Left ventricle myocardium inferior (tissue), 1 donor: ENCODE measurements at regions not wholly inside any gene's neighbourhood (a gene's known extent, or its start where the extent isn't known, plus 50 kb on each side); places are given as distances from the start of the nearest gene placed in this dataset.

Experiments
- DNase-seq: peaks from one replicate; pipeline ENCODE4 v3.0.0-alpha.2; 2020
- H3K27ac ChIP-seq: fragments of 200-600 bp; replicated peaks from 2 replicates; pipeline ENCODE4 v1.8.0; 2021
- H3K27me3 ChIP-seq: fragments of 200-600 bp; 2 replicates; pipeline ENCODE4 v1.8.0; 2021; ENCODE audit warnings: low read depth
- H3K36me3 ChIP-seq: fragments of 200-600 bp; 2 replicates; pipeline ENCODE4 v1.8.0; 2021
- H3K4me1 ChIP-seq: fragments of 200-600 bp; 2 replicates; pipeline ENCODE4 v1.8.0; 2021
- H3K4me3 ChIP-seq: fragments of 200-600 bp; 2 replicates; pipeline ENCODE4 v1.8.0; 2021; ENCODE audit warnings: mild to moderate bottlenecking, moderate library complexity
- H3K9me3 ChIP-seq: fragments of 200-600 bp; replicated peaks from 2 replicates; pipeline ENCODE4 v1.8.0; 2021
- intact Hi-C: fragments of 100-400 bp; cut with micrococcal nuclease; formaldehyde crosslinking; loops from one replicate; pipeline ENCODE4 v1.11.0; 2022
- TF ChIP-seq, protein P1 (sequence below): fragments of 200-600 bp; IDR thresholded peaks from 2 replicates; pipeline ENCODE4 v1.8.0; 2021; ENCODE audit warnings: antibody characterized with exemption, mild to moderate bottlenecking, borderline replicate concordance
- donor health status: DM: no; HTN: yes; CAD: no; lungs with severe emphysema.

DNA sequence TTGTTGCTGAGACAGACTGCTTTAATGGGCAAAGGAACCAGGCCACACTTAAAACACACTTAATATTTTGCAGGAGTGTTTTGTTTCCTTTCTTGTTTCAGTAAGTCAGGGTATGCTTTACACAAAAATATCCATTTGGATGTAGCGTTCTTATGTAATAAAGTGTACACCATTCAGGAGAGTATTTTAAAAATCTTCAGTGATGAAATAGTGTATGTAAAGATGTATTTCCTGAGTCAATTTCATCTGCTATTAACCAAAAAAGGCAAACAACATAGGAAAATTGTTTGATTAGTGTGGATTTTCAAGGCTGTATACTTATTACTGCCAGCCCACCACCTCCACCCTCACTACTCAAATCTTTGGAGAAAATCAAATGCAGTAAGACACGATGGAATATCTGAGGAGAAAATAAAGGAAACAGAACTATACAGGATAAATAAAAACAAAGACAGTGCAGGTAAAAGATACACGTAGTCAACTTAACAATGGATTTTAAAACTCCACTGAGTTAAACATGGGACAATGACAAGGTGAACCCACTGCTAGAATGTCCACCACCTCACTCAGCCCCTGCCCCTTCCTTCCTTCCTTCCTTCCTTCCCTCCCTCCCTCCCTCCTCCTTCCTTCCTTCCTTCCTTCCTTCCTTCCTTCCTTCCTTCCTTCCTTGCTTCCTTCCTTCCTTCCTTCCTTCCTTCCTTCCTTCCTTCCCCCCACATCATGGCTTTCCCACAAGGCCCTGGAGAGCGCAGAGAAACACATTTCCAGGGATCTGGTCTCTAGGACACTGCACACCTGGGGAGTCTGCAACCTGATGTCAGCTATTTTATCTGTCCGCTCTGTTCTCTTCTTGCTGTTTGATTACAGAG, 360.3 kb downstream of the IRS2 start:
- no peaks in the 10 kb centered on the region for H3K27me3 ChIP-seq
- intact Hi-C loops: no loop called here
- no peak overlapping the region for H3K27ac ChIP-seq
- H3K36me3 ChIP-seq: no peaks in the 10 kb centered on the region
- no peak for DNase-seq
- no peaks in the 10 kb centered on the region for H3K9me3 ChIP-seq
- no peaks in the 10 kb centered on the region for H3K4me1 ChIP-seq
- no peak overlapping the region for H3K4me3 ChIP-seq
- TF ChIP-seq, protein P1, sequence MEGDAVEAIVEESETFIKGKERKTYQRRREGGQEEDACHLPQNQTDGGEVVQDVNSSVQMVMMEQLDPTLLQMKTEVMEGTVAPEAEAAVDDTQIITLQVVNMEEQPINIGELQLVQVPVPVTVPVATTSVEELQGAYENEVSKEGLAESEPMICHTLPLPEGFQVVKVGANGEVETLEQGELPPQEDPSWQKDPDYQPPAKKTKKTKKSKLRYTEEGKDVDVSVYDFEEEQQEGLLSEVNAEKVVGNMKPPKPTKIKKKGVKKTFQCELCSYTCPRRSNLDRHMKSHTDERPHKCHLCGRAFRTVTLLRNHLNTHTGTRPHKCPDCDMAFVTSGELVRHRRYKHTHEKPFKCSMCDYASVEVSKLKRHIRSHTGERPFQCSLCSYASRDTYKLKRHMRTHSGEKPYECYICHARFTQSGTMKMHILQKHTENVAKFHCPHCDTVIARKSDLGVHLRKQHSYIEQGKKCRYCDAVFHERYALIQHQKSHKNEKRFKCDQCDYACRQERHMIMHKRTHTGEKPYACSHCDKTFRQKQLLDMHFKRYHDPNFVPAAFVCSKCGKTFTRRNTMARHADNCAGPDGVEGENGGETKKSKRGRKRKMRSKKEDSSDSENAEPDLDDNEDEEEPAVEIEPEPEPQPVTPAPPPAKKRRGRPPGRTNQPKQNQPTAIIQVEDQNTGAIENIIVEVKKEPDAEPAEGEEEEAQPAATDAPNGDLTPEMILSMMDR: no peak

DNA sequence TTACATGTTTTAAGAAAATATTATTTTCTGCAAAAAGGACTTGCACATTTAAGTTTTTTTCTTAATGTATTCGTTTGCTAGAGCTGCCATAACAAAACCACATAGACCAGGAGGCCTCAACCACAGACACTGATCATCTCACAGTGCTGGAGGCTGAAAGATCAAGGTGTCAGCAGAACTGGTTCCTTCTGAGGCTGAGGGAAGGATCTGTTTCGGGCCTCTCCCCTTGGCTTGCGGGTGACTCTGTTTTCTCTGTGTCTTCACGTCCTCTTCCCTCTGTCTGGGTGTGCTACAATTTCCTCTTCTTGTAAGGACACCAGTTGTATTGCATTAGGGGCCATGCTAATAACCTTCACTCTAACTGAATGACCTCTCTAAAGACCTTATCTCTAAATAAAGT, 364.2 kb downstream of the IRS2 start:
- Histone ChIP-seq H3K4me1 (no peaks in the 10 kb centered on the region), H3K9me3 (no peaks in the 10 kb centered on the region), H3K27me3 (no peaks in the 10 kb centered on the region), H3K4me3 (no peak overlapping the region), H3K36me3 (no peaks in the 10 kb centered on the region), H3K27ac (no peak overlapping the region)
- no peak for DNase-seq
- intact Hi-C loops: no loop called here
- TF ChIP-seq, protein P1: no peak

DNA sequence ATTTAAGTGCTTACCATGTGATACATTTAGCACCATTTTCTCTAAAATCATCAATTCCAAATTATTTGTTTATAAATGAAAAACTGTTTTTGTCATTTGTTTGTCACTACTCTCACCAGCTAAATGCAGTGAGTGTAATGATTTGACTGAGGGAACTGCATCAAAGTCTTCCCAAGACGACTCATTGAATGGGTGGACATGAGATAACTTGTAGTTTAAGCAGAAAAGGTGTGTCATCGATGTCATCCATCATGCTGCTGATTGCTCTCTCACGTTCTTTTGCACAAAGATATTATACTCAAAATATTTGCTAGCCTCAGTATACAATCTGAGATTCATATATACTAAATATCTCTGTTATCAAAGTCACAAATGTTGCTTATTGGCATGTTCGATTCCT, 366.5 kb downstream of the IRS2 start:
- Histone ChIP-seq H3K27ac (no peak overlapping the region), H3K4me3 (no peak overlapping the region)
- intact Hi-C loops: no loop called here

DNA sequence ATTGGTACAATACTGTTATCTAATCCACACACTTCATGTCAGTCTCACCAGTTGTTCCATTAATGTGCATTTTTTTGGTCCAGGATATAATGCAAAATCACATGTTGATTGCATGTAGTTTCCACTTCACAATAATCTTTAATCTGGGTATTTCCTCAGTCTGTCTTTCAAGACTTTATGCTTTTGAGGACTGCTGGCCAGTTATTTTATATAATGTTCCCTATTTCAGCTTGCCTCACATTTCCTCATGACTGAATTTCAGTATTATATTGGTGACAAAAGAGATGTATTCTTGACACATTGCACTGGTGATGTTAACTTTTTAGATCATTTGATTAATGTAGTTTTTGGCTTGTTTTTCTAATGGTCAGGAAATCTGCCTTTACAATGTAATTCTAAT, 368.3 kb downstream of the IRS2 start:
- intact Hi-C loops: no loop called here
- Histone ChIP-seq H3K36me3 (no peaks in the 10 kb centered on the region), H3K9me3 (no peaks in the 10 kb centered on the region), H3K27me3 (no peaks in the 10 kb centered on the region), H3K4me3 (no peak overlapping the region), H3K4me1 (peaks cover 2% of the 10 kb centered on the region), H3K27ac (no peak overlapping the region)
- no peak for DNase-seq
- TF ChIP-seq, protein P1: no peak

More for the DNA sequence above, 366.5 kb downstream of the IRS2 start:
- no peaks in the 10 kb centered on the region for H3K36me3 ChIP-seq
- no peaks in the 10 kb centered on the region for H3K27me3 ChIP-seq
- TF ChIP-seq, protein P1: no peak
- no peak for DNase-seq
- H3K9me3 ChIP-seq: no peaks in the 10 kb centered on the region
- H3K4me1 ChIP-seq: no peaks in the 10 kb centered on the region

DNA sequence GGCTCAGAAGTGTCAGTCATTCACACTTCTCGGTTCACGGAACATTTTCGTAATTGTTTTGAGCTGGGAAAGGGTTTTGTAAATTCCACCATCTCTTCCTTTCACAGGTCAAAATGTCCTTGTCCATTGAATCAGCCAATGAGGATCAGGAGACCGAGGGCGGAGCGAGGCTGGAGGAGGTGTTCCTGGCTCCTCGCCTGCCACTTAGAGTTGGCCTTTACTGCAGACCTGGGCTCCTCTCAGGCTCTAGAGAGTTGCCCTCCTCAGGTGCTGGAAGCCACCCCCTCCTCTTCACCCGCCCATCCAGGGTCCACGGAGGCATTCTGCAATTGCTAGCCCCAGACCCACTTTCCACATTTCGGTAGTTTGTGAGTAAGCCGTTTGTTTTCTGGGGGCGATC, 370.4 kb downstream of the IRS2 start:
- DNase-seq: no peak
- no peaks in the 10 kb centered on the region for H3K9me3 ChIP-seq
- H3K36me3 ChIP-seq: no peaks in the 10 kb centered on the region
- H3K4me3 ChIP-seq: no peak overlapping the region
- peaks cover 19% of the 10 kb centered on the region for H3K4me1 ChIP-seq
- H3K27me3 ChIP-seq: no peaks in the 10 kb centered on the region
- no peak overlapping the region for H3K27ac ChIP-seq
- intact Hi-C loops: no loop called here
- TF ChIP-seq, protein P1: no peak
